ENCODE measurements at regions not wholly inside any gene's neighbourhood (a gene's known extent, or its start where the extent isn't known, plus 50 kb on each side); places are given as distances from the start of the nearest gene placed in this dataset.

DNA sequence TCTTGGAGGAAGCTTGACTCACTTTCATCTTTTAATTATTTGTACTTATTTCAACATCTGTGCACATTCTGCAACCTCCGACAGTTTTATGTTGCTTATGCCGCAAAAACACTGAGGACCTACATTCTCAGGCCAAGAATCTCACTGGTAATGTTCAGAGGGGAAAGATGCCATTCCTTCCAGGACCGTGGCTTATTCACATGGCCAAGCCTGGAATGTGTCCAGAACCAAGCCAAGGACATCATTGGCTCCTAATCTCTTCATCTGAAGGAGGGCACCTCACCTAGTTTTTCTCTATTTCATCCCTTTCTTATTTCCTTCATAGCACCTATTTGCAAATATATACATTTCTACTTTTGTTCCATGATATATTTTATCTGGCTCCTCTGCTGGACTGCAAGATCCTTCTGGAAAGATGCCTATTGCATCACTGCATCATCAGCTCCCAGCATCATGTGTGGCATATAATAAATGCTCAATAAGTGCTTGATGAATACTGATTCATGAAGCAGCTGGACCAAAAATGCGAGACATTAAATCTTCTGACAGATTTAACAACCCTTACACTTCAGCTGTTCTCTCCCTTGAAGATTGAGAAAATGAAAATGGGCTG lies 377.1 kb downstream of the TNS1 start:
- no peak for DNase-seq (ENCODE audit: low spot score)

- DNase-seq (ENCODE audit: low spot score), result no peak
These were observed 379.4 kb downstream of the TNS1 start for GRCh38 chr2:217623281-217623912.

- DNase-seq (ENCODE audit: low spot score), result no peak
These were observed 380.4 kb downstream of the TNS1 start for GRCh38 chr2:217622205-217623060.

DNA sequence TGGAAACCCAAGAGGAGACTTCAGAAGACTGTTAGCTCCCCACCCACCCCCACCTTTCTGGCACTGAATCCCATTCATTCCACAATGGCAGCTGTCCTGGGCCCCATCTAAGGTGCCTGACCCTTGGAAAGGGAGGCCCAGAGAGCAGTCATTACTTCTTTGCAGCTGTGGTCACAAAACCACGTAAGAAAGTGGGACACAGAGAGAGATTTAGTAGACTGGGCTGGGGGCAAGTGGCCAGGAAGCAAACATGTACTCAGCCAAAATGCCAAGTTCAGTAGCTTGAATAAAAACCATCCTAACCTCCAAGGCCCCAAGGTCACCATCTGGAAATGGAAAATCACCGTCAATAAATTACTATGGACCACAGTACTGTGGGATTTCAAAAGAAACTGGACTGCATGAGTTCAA lies 381.4 kb downstream of the TNS1 start:
- no peak for DNase-seq (ENCODE audit: low spot score)

DNA sequence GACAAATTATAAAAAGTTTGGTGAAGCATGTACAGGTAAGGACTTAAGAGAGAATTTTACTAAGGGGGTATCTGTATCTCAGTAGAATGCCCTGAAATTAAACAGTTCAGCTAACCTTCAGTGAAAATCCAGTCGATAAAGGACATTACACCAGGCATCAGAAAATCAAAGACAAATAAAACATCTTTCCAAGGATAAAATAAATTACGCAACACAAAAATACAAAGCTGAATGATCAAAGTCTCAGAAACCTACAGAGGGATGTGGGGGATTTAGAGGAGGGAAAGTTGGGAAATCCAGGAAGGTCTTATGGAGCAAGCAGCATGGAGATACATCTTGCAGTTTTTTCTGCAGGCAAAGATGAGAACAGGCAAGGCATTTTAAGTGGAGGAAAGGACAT lies 384.1 kb downstream of the TNS1 start:
- DNase-seq (ENCODE audit: low spot score), result no peak

GRCh38 chr2:217617616-217618022 lies 385.2 kb downstream of the TNS1 start:
- no peak for DNase-seq (ENCODE audit: low spot score)

- no peak for DNase-seq (ENCODE audit: low spot score)
These were observed 385.9 kb downstream of the TNS1 start for GRCh38 chr2:217616936-217617335.

DNA sequence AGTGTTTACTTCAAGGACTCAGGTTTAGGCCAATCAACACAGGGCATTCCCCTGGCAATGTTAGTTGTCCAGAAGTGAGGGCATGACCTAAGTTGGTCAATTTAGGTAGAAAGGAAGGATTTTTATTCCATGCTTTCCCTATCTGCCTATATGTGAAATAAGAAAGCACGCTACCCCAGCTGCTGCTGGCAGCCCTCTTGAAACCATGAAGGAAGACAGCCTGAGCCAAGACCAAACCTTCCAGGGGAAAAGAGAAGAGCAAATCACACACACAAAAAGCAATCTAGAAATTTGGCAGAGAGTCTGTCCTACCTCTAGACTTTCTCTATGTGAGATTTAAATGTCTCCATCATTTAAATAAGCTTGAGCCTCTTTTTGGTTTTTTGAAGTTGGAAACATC lies 387.6 kb downstream of the TNS1 start:
- DNase-seq (ENCODE audit: low spot score), result no peak

DNA sequence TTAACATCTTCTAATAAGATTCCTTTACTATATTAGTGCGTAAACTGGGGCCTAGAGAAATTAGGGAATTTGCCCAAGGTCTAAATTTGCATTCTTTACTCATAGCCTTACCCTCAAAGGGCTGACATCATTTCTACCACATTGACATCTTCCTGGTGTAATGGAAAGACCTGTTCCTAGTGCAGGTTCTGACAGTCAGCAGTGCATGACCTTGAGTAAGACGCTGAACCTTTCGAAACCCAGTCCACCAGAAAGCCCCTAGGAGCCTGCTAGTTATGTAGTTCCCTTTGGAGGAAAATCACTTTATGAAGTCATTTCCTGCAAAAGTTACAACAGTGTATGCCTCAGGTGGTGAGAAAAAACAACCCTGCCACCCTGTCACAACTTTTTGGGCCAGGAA lies 388.3 kb downstream of the TNS1 start:
- no peak for DNase-seq (ENCODE audit: low spot score)

DNA sequence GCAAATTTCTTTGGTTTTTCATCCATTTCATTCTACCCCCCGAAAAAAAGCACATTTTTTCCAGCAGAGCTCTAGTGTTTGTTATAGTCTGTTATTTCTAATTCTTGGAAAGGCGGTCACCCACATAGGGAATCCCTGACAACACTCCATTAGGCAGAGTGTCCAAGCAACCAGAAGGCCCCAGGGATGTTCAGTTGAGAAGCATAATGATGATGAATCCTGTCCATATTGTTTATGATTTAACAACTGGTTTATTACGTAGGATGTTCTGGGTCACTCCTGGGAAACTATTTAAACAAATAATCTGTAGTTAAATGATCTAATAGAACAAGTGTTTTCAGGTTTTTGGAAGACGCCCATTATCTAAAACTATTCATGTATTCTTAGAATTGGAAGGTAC lies 388.7 kb downstream of the TNS1 start:
- no peak for DNase-seq (ENCODE audit: low spot score)

GRCh38 chr2:217612920-217613319 lies 389.9 kb downstream of the TNS1 start:
- no peak for DNase-seq (ENCODE audit: low spot score)

DNA sequence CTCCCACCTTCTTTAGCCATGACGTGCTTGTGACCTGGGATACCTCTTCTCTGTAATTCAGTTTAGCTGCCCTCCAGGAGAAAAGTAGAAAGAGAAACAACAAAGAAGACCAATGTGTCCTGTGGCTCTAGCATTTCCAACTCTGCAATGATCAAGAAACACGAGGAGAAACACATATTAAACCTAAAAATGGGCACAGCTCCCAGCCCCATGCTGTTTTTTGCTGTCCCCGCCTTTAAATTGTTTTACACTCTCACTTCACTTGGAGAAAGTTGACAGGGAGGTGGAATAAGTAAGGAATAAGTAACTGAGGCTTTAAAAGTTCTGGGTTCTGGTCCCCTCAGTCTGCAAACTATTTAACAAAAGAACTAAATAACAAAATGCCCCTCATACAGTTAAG lies 390.6 kb downstream of the TNS1 start:
- no peak for DNase-seq (ENCODE audit: low spot score)

GRCh38 chr2:217611626-217612127 lies 391.1 kb downstream of the TNS1 start:
- DNase-seq (ENCODE audit: low spot score), result no peak

- no peak for DNase-seq (ENCODE audit: low spot score)
These were observed 391.7 kb downstream of the TNS1 start for GRCh38 chr2:217611056-217611455.

GRCh38 chr2:217610401-217610814 lies 392.4 kb downstream of the TNS1 start:
- no peak for DNase-seq (ENCODE audit: low spot score)

DNA sequence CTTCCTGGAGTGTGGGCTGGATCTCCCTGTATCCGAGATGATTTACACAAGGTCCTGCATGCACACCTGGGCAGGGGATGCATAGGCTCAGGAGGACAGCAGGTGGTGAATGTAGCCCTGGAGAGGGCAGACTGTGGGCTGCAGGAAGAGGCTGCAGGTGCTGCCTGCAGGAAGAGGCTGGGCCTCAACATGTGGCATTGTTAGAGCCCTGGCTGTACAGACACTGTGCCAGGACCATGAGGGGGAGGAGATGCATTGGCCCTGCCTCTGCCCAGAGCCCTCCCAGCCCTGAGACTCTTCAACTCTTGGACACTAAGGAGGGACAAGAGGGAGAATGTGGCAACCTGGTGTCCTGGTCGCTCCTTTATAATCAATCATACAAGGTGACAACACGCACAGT lies 392.8 kb downstream of the TNS1 start:
- DNase-seq (ENCODE audit: low spot score), result no peak

GRCh38 chr2:217606296-217606695 lies 396.5 kb downstream of the TNS1 start:
- no peak for DNase-seq (ENCODE audit: low spot score)

DNA sequence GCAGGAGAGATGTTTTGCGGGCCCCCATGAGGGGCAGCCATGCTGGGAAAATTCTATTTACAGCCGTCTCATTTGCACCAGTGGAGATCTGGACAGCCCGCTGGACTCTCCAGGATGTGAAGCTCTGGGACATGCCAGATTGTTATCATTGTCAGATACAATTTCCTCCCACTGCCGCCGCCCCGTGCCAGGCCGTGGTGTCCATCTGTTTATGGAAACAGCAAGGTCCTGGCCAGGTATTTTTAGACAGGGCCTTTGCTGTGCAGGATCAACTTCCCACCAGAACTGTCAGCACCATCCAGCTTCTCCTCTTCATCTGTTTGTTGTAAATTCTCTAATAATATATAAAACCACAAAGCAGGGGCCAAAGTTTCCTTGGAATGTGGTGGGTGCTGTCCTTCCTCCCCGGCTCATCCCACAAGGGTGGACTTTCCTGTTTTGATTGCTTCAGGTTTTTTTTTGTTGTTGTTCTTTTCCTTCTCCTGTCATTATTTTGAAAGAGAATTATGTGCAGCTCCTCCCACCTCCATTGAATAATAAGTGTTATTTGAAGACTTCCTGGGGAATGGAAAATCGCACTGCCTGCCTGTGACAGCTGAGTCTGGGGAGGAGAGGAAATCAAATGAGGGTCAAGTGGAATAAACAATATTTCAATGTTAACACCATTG lies 398.1 kb downstream of the TNS1 start:
- DNase-seq (ENCODE audit: low spot score), result no peak

DNA sequence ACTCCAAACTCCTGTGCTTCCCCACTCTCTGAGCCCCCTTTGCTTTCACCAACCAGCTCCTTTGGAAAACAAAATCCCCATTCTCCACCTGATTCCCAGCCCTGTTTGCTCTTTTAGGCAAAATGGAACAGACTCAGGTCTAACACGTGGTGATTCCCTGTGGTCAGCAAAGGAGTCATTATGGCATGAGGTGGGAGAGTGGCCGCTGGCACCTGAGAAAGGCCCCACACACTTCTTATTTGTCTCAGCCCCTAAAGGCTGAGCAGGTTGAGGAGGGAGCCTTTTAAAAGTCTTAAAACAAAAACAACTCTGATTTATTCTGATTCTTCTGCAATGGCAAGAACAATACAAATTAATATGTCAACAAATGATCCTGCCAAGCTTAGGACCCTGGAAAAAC lies 401.2 kb downstream of the TNS1 start:
- DNase-seq (ENCODE audit: low spot score), result no peak

- no peak for DNase-seq (ENCODE audit: low spot score)
These were observed 402.9 kb downstream of the TNS1 start for GRCh38 chr2:217599906-217600305.

DNA sequence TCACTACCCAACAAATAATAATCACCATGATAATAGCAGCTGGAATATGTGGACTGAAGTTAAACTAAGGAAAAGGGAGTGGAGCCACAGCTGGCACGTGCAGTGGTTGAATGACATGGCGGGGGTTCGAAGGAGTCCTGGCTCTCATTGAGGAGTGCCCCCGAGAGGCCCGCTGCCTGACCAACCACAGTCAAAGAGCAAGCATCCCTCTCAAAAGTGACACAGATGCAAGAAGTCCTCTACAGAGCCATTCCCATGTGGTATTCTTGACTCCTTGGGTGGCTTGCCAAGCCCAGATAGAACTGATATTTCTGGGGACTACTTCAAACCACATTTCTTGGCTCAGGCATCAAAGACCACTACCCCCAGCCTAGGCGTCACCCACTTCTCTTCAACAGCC lies 405.1 kb downstream of the TNS1 start:
- no peak for DNase-seq (ENCODE audit: low spot score)

- DNase-seq (ENCODE audit: low spot score), result no peak
These were observed 405.6 kb downstream of the TNS1 start for GRCh38 chr2:217597145-217597544.

GRCh38 chr2:217593732-217594131 lies 409.1 kb downstream of the TNS1 start:
- DNase-seq (ENCODE audit: low spot score), result no peak
